NT2/D1 (cell line): ENCODE measurements at regions not wholly inside any gene's neighbourhood (a gene's known extent, or its start where the extent isn't known, plus 50 kb on each side); places are given as distances from the start of the nearest gene placed in this dataset.

Experiments used
- YY1 ChIP-seq: IDR thresholded peaks from 2 replicates; pipeline ENCODE4 v1.6.1; 2011; ENCODE audit not compliant: insufficient read length, insufficient read depth
- ZNF274 ChIP-seq: IDR thresholded peaks from 2 replicates; pipeline ENCODE4 v1.6.1; 2011; ENCODE audit warnings: mild to moderate bottlenecking, low read depth, low read length

- no peak for TF ChIP-seq ZNF274
- no peak for TF ChIP-seq YY1
Observed at GRCh38 chr16:8167436-8167835, 422.9 kb downstream of the TMEM114 start.
